HG02884 (cell line): ENCODE measurements at regions not wholly inside any gene's neighbourhood (a gene's known extent, or its start where the extent isn't known, plus 50 kb on each side); places are given as distances from the start of the nearest gene placed in this dataset.
"Not testable (repeated sequence)": the region's sequence is repeated elsewhere in the genome, so short reads cannot be mapped to it uniquely, and the experiment has no call there.

Experiments
- ATAC-seq: cut with Tn5 transposase; IDR thresholded peaks from one replicate; pipeline ENCODE4 v1.9.1; 2021; ENCODE audit warnings: mild to moderate bottlenecking, moderate library complexity; ENCODE audit not compliant: unreplicated experiment

DNA sequence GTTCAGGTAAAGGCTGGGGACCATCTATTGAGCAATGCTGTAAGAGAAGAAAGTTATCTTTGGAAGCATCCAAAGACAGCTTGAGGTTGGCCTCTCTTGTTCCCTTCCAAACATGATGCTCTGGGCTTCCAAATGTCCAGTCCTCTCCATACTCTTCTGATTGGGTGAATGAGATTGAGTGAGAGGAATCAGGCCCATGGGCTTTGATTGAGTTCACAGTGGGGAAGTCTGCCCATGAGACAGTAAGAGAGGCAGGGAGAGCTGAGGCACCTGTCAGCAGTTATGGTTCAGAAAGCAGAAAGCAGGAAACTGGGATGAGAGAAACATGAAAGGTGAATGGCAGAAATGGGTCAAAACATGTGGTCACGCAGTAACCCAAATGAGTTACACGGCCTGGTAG is 1006.9 kb downstream of the VRK1 start:
- ATAC-seq, result no peak

DNA sequence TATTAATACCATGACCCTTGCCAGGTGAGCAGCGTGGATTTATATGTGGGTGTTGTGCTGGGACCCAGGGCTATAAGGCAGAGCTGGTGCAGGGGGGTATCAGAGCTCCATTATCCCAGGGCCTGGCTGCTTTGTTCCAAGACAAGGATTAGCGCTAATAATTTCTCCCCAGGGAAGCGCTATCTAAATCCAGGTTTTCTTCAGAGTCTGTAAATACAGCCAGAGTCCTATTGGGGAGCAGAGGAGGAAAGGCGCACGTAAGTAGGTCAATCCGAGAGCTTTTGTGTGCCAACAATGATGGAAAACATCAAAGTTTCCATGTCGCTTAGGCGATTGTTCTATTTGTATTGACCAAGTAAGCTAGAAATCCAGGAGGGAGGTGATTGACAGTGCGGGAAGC is 1009.7 kb downstream of the VRK1 start:
- no peak for ATAC-seq

DNA sequence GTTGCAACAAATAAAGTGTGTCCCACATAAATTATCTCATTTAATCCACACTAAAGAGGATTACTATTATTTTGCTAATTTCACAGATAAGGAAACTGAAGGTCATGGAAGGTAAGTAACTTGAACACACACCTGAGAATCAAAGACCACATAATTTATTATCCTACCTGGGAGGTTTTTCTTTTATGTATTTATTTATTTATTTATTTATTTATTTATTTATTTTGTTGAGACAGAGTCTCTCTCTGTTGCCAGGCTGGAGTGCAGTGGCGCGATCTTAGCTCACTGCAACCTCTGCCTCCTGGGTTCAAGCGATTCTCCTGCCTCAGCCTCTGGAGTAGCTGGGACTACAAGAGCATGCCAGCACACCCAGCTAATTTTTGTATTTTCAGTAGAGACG is 1011.4 kb downstream of the VRK1 start:
- ATAC-seq, result not testable (repeated sequence)

DNA sequence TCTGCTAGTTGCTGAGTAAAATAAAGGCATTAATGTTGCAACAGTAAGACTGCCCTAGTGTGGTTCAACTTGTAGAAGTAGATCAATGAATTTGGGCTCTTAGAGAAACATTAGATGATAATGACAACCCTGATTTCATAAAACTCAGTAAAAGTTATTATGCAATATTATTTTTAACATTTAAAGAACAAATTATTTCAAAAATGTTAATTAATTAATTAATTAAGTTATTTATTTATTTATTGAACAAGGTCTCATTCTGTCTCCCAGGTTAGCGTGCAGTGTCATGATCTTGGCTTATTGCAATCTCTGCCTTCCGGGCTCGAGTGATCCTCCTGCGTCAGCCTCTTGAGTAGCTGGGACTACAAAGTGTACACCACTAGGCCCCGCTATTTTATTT is 1016.4 kb downstream of the VRK1 start:
- ATAC-seq, result no peak

DNA sequence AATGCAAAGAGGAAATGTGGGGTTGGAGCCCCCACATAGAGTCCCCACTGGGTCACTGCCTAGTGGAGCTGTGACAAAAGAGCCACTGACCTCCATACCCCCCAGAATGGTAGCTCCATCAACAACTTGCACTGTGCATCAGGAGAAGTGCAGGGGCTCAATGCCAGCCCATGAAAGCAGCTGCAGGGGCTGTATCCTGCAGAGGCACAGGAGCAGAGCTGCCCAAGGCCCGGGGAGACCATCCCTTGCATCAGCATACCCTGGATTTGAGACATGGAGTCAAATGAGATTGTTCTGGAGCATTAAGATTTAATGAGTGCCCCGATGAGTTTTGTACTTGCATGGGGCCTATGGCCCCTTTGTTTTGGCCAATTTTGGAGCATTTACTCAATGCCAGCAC is 1023.6 kb downstream of the VRK1 start:
- no peak for ATAC-seq

DNA sequence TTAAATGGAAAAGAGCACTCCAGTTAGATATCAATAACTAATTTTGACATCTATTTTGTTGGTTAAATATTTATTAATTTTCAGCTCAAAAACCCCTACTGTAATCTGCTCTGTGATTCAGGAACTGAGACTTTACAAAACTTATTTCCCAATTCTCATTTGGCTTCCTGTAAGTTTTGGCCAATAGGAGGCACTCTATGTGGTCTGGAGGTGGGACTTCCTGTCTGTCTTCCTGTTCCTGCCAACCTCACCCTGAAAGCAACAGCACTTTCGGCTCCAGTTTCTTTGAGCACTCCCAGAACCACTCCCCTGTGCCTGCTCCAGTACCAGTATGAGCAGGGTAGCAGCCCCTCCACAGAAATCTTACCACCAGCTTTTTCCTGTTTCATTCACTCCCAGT is 1027.0 kb downstream of the VRK1 start:
- no peak for ATAC-seq

DNA sequence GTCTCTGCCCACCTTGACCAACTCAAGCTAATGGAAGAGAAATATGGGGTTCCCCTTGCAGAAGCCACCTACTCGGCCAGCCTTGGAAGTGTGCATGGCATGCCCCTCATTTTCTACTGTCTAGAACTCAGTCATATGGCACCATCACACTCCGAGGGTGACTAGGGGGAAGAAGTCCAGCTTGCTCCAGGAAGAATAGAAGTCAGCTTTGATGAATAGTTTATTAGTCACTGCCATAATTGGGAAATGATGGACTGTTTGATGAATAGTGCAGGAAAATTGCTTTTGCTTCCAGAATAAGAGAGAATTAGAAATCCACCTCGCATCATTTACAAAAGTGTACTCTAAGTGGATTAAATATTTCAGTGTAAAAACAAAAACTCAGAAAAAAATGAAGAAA is 1030.6 kb downstream of the VRK1 start:
- ATAC-seq, result no peak

DNA sequence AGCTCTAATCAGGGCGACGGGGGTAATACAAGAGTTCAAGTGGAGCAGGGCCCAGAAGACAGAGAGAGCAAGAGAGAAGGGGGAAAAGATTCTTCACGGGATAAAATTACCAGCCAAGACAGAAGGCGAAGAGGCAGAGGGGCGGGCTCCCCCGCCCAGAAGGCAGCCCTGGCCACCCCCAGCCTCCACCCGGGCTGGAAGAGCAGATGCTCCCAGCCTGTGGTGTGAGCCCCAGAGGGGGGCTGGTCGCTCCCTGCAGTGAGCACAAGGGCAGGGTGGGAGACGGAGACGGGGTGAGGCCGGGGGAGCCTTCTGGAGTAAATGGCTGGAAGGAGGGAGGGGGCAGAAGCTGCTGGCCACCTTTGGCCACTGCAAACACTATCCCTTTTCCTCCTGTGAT is 1035.6 kb downstream of the VRK1 start:
- ATAC-seq, result no peak

DNA sequence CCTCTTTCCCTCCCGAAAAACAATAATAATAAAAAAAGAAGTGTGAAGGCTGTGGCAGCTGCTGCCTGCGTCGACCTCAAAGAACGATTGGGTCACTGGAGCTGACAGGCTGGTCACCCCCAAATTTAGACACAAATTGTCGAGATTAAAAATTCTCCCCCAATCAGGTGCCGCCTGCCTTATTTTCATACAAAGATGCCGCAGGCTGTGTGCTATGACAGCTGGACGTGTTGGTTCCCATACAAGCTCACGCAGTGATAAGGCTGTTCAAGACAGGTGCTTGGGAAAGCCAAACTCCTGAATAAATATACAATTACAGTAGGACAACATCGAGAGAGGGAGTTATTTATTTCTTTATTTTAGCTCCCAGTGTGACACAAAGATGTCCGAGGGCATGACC is 1041.8 kb downstream of the VRK1 start:
- ATAC-seq, result no peak

DNA sequence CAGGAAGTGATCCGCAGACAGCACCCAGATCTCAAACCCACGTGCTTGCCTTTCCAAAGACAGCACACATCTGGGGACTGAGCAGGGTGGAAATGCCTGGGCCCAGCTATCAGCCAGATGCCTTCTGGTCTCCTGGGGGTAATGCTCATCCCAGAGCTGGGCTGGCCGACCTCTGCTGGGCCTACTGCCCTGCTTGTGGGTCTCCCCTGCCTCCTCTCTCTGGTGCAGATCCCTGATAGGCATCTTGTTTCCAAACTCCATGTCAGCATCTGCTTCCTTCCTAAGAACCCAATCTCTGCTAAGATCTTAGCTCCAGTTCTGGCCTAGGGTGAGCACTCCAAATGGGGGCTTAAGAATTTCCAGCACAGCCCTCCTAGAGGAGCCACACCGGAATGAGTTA is 1043.0 kb downstream of the VRK1 start:
- ATAC-seq, result no peak

DNA sequence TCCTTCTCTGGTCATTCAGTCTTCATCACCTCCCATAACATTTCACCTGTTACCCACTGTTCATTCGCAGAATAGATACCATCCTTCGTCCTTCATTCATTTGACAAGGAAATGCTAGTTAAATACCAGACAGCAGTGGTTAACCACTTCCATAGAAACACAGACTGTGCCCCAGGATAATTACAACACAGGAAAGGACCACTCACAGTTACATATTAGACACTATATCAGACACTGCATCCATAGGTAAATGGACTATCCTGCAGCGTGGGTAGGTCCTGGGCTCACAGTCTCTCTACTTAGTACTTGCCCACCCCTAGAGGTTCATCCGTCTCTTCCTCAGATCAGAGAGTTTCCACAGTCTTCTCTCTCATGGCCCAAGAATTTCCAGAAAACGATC is 1044.6 kb downstream of the VRK1 start:
- ATAC-seq, result no peak

DNA sequence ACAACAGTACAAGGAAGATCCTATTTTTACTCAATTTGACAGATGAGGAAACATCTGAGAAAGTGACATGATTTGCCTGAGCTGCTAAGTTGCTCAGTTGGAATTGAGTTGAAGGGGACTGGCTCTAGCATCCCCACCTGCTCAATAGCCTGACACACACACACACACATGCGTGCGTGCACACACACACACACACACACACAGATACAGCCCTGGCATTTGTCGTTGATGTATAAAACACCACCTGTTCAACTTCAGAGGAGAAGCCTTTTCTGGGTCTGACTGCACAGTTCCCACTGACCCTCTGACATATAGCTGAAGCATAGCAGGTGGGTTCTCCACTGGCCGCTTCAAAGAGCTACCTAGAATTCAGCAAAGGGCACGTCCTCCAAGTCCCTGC is 1045.9 kb downstream of the VRK1 start:
- ATAC-seq, result no peak

DNA sequence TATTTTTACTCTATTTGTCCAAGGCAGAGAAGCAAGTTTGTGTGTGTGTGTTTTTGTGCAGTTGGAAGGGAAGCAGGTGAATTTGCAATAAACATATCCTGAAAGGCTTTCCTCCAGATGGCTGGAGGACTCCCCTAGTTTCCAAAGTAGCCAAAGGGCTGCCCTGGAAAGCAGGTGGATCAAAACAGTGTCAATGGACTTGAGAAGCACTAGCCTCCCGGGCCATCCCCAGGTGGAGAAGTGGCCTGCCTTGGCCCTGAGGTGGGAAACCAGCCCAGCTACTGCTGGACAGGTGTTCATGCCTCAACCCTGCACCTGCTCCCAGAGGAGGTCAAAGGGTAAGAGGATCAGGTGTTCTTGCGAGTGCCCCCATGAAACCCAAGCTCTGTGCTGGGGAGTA is 1046.9 kb downstream of the VRK1 start:
- ATAC-seq, result no peak

DNA sequence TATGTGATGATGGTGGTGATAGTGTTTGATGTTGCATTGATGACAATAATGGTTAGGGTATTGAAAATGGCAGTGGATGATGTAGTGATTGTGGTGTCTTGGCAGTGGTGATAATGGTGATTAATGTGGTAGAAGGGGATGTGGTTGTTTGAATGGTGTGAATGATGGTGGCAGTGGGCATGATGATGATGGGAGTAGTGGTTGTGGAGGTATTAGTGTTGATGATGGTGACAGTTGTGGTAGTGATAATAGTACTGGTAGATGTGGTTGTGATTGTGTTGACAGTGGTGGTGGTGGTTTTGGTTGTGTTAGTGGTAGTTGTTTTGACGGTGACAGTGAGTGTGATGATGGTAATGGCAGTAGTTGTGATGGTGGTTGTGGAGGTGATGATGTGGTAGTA is 1049.0 kb downstream of the VRK1 start:
- no peak for ATAC-seq

DNA sequence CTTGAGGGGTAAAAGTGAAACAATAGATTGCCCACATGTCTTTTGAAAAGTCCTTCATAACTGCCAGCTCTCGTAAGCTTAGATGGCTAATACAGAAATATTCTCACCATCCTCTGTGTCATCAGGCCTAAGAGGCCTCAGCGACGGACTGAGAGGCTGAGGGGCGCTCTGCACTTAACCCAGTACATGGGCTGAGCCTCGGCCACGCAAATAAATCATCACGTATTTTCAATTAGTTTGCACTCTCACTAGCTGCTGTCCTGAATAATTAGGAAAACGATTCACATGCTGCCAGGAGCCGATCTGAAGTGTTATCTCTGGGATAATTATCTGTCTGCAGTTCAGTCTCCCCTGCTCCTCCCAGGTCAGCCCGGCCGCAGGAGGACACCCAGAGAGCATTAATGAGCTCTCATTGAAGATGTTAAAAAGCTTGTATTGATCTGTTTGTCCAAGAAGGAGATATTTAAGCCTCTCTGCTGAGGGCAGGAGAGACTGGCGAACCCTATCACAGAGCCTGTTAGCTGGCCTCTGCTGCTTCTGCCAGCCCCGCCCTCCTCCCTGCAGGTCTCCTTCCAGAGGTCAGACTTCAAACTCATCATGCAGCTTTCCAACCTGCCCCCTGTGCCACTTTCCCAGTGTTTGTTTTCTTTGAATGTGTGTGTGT is 1051.3 kb downstream of the VRK1 start:
- no peak for ATAC-seq

DNA sequence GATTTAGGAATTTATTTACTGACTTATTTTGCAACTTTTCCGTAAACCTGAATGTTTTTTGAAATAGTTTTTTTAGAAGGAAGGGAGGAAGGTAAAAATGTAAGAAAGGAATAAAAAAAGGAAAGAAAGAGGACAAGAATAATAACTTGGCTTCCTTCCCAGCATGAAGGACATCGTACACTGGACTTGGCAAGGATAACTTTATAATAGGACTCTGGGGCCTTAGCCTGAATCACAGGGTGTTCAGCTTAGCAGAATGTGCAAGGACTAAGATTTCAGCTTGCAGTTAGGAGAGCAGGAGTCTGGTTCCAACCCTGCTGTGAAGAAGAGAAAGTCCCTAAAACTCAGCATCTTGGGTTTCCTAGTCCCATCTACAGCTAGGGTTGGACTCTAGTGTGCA is 1053.3 kb downstream of the VRK1 start:
- no peak for ATAC-seq

DNA sequence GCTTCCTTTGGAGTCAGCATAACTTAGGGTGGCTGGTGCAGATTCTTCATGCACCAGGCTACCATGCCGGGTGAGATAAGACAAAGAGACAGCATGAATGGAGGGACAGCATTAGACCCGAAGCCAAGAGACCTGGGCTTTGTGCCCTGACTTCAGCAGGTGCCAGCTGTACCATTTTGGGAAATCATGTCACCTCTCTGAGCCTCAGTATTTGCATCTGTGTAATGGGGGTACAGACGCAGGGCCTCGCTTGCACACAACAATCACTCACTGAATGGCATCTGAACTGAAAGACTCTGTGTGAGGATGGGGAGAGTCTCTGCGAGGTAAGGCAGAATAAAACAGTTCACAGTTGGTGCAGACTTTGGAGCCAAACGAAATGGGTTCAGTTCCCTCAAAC is 1053.7 kb downstream of the VRK1 start:
- ATAC-seq, result no peak

DNA sequence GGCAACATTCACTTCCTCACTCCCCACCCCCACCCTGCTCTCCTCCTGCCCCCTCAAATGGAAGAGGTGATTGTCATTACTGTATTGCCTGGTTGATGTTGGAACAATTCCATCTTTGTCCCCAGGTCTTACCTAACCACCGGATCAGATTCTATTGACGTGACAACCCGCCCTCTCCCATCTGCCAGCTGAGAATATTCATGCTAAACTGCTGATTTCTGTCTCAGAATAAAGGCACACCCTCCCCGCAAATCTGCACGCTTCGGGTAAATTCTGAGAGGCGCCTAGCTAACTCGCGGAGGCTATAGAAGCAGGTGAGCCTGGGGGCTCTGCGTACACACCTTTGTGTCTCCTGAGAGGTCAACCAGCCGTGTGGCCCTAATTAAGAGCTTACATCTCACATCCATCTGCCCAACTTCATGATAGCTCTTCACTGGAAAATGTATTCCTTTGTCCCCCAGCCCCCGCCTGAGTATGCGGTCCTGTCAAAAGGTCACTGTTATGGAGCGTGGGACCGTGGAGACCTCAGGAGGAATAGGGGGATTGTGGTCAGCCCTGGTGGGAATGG is 1054.3 kb downstream of the VRK1 start:
- ATAC-seq, result no peak

DNA sequence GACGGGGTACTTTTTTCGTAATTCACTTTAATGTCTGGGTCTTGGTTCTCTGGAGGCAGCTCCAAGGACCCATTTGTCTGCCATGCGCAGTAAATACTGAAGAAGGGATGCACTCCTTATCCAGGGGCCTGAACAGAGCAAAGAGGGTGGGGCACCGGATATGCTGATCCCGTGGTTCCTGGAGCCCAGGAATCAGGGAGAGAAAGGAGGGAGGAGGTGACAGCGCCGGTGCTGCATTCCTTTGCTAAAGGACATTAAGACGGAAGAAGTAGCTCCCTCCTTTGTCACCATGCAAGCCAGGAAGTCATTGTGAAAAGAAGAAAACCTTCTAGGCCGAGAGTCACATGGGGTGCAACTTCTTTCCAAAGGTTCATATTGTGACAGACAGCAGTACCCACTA is 1057.7 kb downstream of the VRK1 start:
- ATAC-seq, result no peak

DNA sequence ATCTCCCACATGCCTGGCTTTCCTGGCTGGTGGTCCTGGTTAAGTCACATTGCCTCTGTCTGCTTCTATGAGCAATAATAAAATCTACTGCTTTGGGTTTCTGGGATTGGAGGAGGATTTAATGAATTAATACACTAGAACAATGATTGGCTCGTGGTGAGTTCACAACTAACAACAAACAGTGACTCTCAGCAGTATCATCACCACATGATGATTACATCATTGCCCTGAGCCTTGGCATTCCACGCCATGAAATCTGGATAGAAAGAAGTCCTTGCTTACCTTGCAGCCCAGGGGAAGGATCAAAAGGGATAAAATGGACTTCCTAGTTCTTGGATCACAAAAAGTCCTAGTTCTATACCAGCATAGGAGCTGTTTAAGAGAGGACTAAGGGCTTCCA is 1069.0 kb downstream of the VRK1 start:
- ATAC-seq, result no peak

DNA sequence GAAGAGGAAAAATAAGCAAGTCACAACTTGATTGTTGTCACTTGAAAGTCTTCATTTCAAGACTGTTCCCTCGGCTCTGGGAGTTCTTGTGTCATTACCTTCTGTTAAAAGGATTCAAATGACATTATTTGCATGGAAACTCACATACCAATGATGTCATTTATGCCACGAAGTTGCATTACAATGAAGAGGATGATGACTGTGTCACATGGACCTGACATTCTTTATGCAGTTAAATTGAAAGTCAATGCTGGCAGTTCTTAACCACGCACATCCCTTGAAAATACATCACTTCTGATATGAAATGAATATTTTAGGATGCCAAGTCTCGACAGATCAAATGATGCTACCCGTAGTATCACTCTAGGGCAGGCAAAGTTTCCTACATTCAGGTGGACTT is 1069.5 kb downstream of the VRK1 start:
- ATAC-seq, result no peak

DNA sequence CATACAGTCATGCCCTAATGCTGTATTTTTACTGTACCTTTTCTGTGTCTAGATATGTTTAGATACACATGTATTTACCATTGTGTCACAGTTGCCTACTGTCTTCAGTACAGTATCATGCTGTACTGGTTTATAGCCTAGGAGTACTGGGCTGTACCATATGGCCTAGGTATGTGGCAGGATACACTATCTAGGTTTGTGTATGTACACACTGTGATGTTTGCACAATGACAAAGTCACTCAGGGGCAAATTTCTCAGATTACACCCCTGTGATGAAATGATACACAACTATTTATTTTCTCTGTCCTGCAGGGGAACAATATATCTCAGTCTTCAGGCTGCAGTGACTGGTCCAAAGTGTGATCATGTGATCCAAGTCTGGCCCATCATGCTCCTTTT is 1076.1 kb downstream of the VRK1 start:
- ATAC-seq, result no peak

DNA sequence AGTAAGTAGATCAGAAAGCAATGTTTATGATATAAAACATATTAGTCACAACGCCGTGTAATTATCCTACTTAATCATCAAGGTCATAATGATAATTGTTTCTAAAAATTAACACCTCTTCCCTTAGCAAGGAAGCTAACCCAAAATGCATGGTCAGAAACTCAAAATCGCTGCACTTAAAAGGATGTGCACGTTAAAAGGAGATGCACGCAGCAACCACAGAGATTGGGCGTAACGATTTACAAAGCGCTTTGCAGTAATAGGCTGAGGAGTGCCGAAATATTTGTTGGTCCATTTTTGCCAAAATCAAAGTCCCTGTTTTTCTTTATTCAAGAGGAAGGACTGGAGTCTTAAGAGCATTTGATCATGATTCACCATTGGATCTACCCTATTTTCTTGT is 1077.2 kb downstream of the VRK1 start:
- no peak for ATAC-seq
